ENCODE measurements at regions not wholly inside any gene's neighbourhood (a gene's known extent, or its start where the extent isn't known, plus 50 kb on each side); places are given as distances from the start of the nearest gene placed in this dataset.

- TF ChIP-seq CTCF (IDR thresholded peaks at IDR 0.05; ENCODE audit: low read depth, low read length), result no peak
- H3K4me3 ChIP-seq (ENCODE audit: low read depth, low read length), result no peak overlapping the region
- in situ Hi-C loops (cut with HindIII; ENCODE audit: low sequenced_read_pairs), result no loop called here
- no peak for DNase-seq (ENCODE audit: low read depth, low spot score)
These were observed 146.0 kb upstream of the SPACA1 start for GRCh38 chr6:87901613-87902012.

- DNase-seq (ENCODE audit: low read depth, low spot score), result no peak
- TF ChIP-seq CTCF (IDR thresholded peaks at IDR 0.05; ENCODE audit: low read depth, low read length), result no peak
- H3K4me3 ChIP-seq (ENCODE audit: low read depth, low read length), result no peak overlapping the region
- in situ Hi-C loops (cut with HindIII; ENCODE audit: low sequenced_read_pairs), result no loop called here
These were observed 147.4 kb upstream of the SPACA1 start for GRCh38 chr6:87900160-87900698.

GRCh38 chr6:87899499-87900147 lies 148.0 kb upstream of the SPACA1 start:
- no peak for DNase-seq (ENCODE audit: low read depth, low spot score)
- H3K4me3 ChIP-seq (ENCODE audit: low read depth, low read length), result no peak overlapping the region
- TF ChIP-seq CTCF (IDR thresholded peaks at IDR 0.05; ENCODE audit: low read depth, low read length), result no peak
- in situ Hi-C loops (cut with HindIII; ENCODE audit: low sequenced_read_pairs), result no loop called here

GRCh38 chr6:87897663-87898062 lies 150.0 kb upstream of the SPACA1 start:
- DNase-seq (ENCODE audit: low read depth, low spot score), result no peak
- no peak overlapping the region for H3K4me3 ChIP-seq (ENCODE audit: low read depth, low read length)
- no peak for TF ChIP-seq CTCF (IDR thresholded peaks at IDR 0.05; ENCODE audit: low read depth, low read length)
- in situ Hi-C loops (cut with HindIII; ENCODE audit: low sequenced_read_pairs), result no loop called here

GRCh38 chr6:87897013-87897412 lies 150.6 kb upstream of the SPACA1 start:
- in situ Hi-C loops (cut with HindIII; ENCODE audit: low sequenced_read_pairs), result no loop called here
- no peak for DNase-seq (ENCODE audit: low read depth, low spot score)
- TF ChIP-seq CTCF (IDR thresholded peaks at IDR 0.05; ENCODE audit: low read depth, low read length), result no peak
- no peak overlapping the region for H3K4me3 ChIP-seq (ENCODE audit: low read depth, low read length)

- TF ChIP-seq CTCF (IDR thresholded peaks at IDR 0.05; ENCODE audit: low read depth, low read length), result no peak
- no peak overlapping the region for H3K4me3 ChIP-seq (ENCODE audit: low read depth, low read length)
- no peak for DNase-seq (ENCODE audit: low read depth, low spot score)
- in situ Hi-C loops (cut with HindIII; ENCODE audit: low sequenced_read_pairs), result no loop called here
These were observed 160.4 kb upstream of the SPACA1 start for GRCh38 chr6:87887266-87887665.

Data from astrocyte of the spinal cord (primary cell).